HG03558 (cell line): ENCODE measurements at regions not wholly inside any gene's neighbourhood (a gene's known extent, or its start where the extent isn't known, plus 50 kb on each side); places are given as distances from the start of the nearest gene placed in this dataset.
"Not testable (repeated sequence)": the region's sequence is repeated elsewhere in the genome, so short reads cannot be mapped to it uniquely, and the experiment has no call there.

Experiments used
- ATAC-seq: cut with Tn5 transposase; IDR thresholded peaks from one replicate; pipeline ENCODE4 v1.9.1; 2021; ENCODE audit warnings: moderate number of reproducible peaks; ENCODE audit not compliant: unreplicated experiment; ENCODE audit errors: extremely low read depth

GRCh38 chr9:11103525-11103924, 490.7 kb upstream of the PTPRD start:
- no peak for ATAC-seq

- no peak for ATAC-seq
Observed at GRCh38 chr9:11107196-11107595, 494.4 kb upstream of the PTPRD start.

- no peak for ATAC-seq
Observed at GRCh38 chr9:11128156-11128555, 515.4 kb upstream of the PTPRD start.

GRCh38 chr9:11135851-11136250, 523.0 kb upstream of the PTPRD start:
- no peak for ATAC-seq

- no peak for ATAC-seq
Observed at GRCh38 chr9:11141357-11141756, 528.6 kb upstream of the PTPRD start.

DNA sequence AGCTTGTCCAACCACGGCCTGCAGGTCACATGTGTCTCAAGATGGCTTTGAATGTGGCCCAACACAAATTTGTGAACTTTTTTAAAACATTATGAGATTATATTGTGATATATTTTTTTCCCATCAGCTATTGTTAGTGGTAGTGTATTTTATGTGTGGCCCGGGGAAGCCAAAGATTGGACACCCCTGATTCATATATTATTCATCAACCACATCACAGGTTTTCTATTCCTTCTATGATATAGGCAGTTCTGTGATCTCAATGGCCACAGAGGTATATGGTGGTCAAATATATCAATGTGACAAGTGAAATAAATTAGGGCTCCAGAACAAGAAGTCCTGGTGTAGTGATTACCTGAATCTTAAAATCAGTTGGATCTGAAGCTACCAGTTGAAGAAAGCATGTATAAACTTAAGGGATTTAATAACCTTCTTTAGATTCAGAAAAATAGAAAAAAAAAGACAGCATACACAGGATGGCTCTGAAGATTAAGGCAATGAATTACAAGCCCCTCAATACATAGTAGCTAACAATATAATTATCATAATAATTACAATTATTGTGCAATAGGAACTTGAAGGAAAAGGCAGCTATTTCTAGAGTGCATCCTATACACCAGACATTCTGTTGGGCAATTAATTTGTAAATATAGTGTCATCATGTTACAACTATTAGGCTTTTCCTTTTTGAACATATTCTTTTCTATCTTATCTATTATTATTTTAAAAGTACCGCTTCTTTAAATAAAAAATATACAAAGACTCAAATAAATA, 530.4 kb upstream of the PTPRD start:
- no peak for ATAC-seq

DNA sequence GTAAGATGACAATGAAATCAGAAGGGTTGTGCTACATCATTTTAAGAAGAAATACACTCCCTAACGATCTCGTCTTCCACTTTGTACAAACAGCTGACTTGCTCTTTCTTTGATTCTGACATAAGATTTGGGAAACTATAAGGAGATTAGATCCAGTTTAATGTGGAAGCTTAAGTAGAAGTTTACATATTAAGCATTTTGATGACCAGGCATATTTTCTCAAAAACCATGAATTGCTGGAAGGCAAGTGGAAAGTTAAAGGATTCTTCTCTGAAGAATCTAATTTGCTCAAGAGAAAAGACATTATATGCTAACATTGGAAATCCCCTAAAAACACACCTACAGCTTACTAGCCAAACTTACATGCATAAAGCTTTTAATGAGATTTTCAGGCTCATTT, 531.9 kb upstream of the PTPRD start:
- ATAC-seq, result no peak

DNA sequence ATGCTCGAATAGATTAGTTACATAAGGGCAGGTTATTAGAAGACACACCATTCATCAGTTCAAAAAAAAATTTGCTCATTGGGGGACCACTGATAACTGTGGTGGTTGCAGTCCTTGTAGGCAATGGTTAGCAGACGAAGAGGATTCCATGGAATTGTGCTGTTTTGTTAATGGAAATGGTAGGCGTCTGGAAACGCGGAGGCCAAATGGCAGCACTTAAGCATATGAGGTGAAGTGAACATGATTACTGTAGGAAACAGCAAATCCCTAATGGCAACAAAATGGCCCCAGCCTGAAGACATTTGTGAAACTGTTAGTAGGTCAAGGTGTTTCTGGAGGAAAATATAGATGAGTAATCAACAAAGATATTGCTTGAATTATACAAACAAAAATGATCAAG, 535.4 kb upstream of the PTPRD start:
- ATAC-seq, result no peak

GRCh38 chr9:11149065-11149464, 536.3 kb upstream of the PTPRD start:
- no peak for ATAC-seq

DNA sequence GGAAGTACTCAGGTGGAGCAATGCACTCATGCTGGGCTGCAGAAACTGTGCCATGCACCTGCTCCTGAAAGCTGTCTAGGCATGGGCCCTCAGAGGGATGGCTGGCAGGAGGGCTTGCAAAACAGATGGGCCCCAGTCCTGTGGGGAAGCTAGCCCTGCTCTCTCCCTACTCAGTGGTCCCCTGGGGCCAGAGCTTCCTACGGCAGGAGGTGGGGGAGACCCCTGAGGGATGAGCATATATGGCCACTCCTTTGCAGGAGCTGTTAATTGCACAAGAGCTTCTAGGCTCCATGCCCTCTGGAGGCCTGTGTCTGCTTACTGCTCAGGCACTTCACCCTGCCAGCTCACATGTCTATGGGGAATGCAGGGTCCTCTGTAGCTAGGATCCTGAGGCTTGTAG, 545.3 kb upstream of the PTPRD start:
- no peak for ATAC-seq

DNA sequence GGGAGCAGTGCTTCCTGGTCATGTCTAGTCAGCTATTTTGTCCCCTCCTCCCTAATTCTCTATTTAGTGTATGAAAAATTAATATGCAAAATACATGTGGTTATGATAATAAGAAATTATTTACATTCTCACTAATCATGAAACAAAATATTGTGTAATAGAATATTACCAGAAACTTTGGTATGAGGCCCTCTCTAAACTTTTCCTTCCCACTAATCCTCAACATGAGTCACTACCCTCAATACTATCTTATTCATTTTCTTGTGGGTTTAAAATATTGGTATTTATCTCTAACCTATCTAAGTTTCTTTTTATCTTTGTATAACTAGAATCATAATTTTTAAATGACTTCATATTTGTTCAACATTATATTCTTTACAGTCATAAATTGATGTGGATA, 545.9 kb upstream of the PTPRD start:
- no peak for ATAC-seq

GRCh38 chr9:11159318-11159862, 546.6 kb upstream of the PTPRD start:
- ATAC-seq, result no peak

GRCh38 chr9:11163843-11164242, 551.0 kb upstream of the PTPRD start:
- ATAC-seq, result no peak

- ATAC-seq, result no peak
Observed at GRCh38 chr9:11182001-11182400, 569.2 kb upstream of the PTPRD start.

DNA sequence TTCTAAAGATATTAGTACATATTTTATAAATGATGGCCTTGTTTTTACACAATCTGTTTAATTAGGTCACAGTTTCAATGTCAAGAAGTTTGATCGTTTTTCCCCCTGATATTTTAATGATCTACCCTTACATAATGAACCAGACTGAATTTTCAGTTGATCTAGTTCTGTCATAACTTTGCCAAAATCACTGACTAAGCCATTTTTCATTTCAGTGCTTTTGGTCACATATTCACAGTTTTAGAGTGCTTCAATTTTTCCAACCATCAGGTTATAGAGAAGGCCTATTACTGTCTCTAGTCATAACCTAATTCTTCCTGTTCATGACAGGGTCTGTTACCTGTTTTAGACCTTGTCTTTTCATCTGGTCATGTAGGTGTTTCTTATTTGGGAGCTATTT, 577.9 kb upstream of the PTPRD start:
- ATAC-seq, result no peak

DNA sequence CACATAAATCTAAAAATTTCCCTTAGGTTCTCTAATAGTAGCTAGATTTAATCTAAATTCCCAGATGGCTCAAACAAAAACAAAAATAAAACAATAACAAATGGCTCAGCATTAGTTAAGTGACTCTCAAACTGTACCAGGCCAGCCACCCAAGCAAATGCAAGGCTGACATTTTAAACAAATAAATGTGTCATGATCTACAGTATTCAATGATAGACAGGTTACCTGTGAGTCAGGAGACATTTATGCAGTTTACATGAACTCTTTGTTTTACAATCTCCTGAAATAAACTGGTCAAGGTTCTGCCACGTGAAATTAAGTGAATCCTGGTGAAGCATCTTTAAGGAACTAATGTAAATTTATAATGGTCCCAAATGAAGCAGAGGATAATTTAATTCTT, 580.2 kb upstream of the PTPRD start:
- no peak for ATAC-seq

- no peak for ATAC-seq
Observed at GRCh38 chr9:11194246-11194645, 581.4 kb upstream of the PTPRD start.

- ATAC-seq, result not testable (repeated sequence)
Observed at GRCh38 chr9:11196840-11197365, 584.1 kb upstream of the PTPRD start.

GRCh38 chr9:11199335-11199734, 586.5 kb upstream of the PTPRD start:
- ATAC-seq, result no peak

GRCh38 chr9:11204521-11204920, 591.7 kb upstream of the PTPRD start:
- no peak for ATAC-seq

DNA sequence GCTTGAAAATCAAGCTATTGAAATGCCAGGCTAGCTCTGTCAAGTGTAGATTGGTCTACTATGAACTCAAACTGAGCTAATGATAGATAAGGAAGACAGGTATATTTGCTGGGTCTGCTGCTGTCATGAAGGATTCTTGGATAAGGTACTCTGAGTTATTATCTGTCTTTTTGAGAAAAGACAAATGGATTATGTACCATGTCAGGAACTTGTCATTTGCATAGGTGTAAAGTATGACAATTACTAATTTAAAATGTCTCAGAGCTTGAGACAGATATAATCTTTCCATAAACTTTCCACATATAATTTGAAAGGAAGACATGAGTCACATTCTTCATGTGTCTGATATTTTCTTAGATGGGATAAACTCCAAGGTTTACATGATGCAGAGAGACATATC, 594.1 kb upstream of the PTPRD start:
- ATAC-seq, result no peak

DNA sequence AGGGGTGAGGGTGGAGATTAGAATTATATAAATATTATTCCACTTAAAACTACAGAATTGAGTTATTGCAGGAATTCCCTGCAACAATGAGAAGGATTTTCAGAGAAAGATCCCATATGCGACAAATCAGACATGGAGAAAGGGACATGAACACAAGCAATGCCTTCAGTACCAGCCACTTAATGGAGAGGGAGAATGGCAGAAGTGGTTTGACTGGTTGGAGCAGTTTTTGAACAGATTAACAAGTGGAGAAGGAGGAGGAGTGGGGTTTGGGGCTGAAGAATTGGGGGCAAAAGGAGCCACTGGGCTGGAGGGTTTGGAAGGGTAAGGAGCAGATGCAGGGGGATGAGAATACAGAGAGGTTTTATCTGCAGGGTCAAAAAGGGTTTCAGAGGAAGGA, 620.9 kb upstream of the PTPRD start:
- ATAC-seq, result no peak
